SK-N-SH (cell line): ENCODE measurements at regions not wholly inside any gene's neighbourhood (a gene's known extent, or its start where the extent isn't known, plus 50 kb on each side); places are given as distances from the start of the nearest gene placed in this dataset.

Experiments used
- CTCF ChIA-PET: fragments of 300-600, 350-600 bp; formaldehyde crosslinking; extraction: SDS; loops from one replicate; lab custom pipeline; 2021; lab: Yijun Ruan, JAX
- POLR2A ChIA-PET: fragments of 350-600 bp; sonication (Branson Sonifier 250); formaldehyde crosslinking; extraction: SDS; loops from one replicate; lab custom pipeline; 2020; ENCODE audit warnings: antibody characterized with exemption, inconsistent platforms; lab: Yijun Ruan, JAX
- DNase-seq: peaks from one replicate; pipeline ENCODE4 v3.0.0; 2012
- H2AFZ ChIP-seq: fragments of 200-600 bp; sonication (generic); 2 replicates; pipeline ENCODE4 v1.8.1; 2016; ENCODE audit warnings: antibody characterized with exemption, mild to moderate bottlenecking, low read depth
- H3F3A ChIP-seq: fragments of 200-600 bp; sonication (generic); replicated peaks from 2 replicates; pipeline ENCODE3; 2016; ENCODE audit warnings: antibody characterized with exemption, mild to moderate bottlenecking; ENCODE audit not compliant: insufficient read depth
- H3K27ac ChIP-seq, 2 experiments: fragments of 200-500 bp in 1 of 2; fragments of 200-600 bp in 1 of 2; sonication (Bioruptor generic) in 1 of 2; sonication (generic), shearing (Covaris generic) in 1 of 2; 2 replicates each; pipeline versions ENCODE4 v1.5.1 to v1.6.1; 2014 to 2016; ENCODE audit warnings: low read depth in 2 of 2, inconsistent platforms in 1 of 2, low read length in 1 of 2, mild to moderate bottlenecking in 1 of 2, mixed read lengths in 1 of 2
- H3K27me3 ChIP-seq: fragments of 200-600 bp; sonication (generic), shearing (Covaris generic); 2 replicates; pipeline ENCODE4 v1.6.1; 2016; ENCODE audit warnings: mixed run types; ENCODE audit not compliant: insufficient read depth
- H3K36me3 ChIP-seq, 2 experiments: fragments of 200-500 bp in 1 of 2; fragments of 200-600 bp in 1 of 2; sonication (Bioruptor generic) in 1 of 2; sonication (generic) in 1 of 2; replicated peaks in 1 of 2; 2 replicates each; pipeline versions ENCODE3 to v1.5.1; 2014 to 2016; ENCODE audit warnings: low read length in 1 of 2, mild to moderate bottlenecking in 1 of 2; ENCODE audit not compliant: insufficient read depth in 2 of 2, control insufficient read depth in 1 of 2
- H3K4me1 ChIP-seq, 2 experiments: fragments of 200-500 bp in 1 of 2; fragments of 200-600 bp in 1 of 2; sonication (Bioruptor generic) in 1 of 2; sonication (generic), shearing (Covaris generic) in 1 of 2; 2 replicates each; pipeline versions ENCODE4 v1.5.1 to v1.6.1; 2014 to 2016; ENCODE audit warnings: low read depth in 1 of 2, low read length in 1 of 2, mixed run types in 1 of 2; ENCODE audit not compliant: insufficient read depth in 2 of 2, control insufficient read depth in 1 of 2
- H3K4me2 ChIP-seq: fragments of 200-600 bp; sonication (generic), shearing (Covaris generic); 2 replicates; pipeline ENCODE4 v1.6.1; 2017; ENCODE audit warnings: mixed run types
- H3K4me3 ChIP-seq, 2 experiments: fragments of 200-500 bp in 1 of 2; fragments of 200-600 bp in 1 of 2; sonication (Bioruptor generic) in 1 of 2; sonication (generic), shearing (Covaris generic) in 1 of 2; 2 replicates each; pipeline versions ENCODE4 v1.5.1 to v1.8.1; 2014 to 2016; ENCODE audit warnings: low read depth in 2 of 2, inconsistent platforms in 1 of 2, low read length in 1 of 2, mild to moderate bottlenecking in 1 of 2, mixed read lengths in 1 of 2, moderate library complexity in 1 of 2
- H3K79me2 ChIP-seq: fragments of 200-600 bp; sonication (generic); 2 replicates; pipeline ENCODE4 v1.8.1; 2017; ENCODE audit warnings: mild to moderate bottlenecking; ENCODE audit not compliant: insufficient read depth
- H3K9ac ChIP-seq: fragments of 200-600 bp; sonication (generic); 2 replicates; pipeline ENCODE4 v1.6.1; 2017; ENCODE audit warnings: mixed run types
- H3K9me2 ChIP-seq: fragments of 200-600 bp; sonication (generic); 2 replicates; pipeline ENCODE4 v1.6.1; 2017; ENCODE audit warnings: mixed run types
- H3K9me3 ChIP-seq: fragments of 200-600 bp; sonication (generic); 2 replicates; pipeline ENCODE4 v1.6.1; 2017; ENCODE audit warnings: mixed run types, mild to moderate bottlenecking, moderate library complexity
- H4K20me1 ChIP-seq: fragments of 200-600 bp; sonication (generic); 2 replicates; pipeline ENCODE4 v1.6.1; 2017; ENCODE audit warnings: mild to moderate bottlenecking, mixed run types; ENCODE audit not compliant: insufficient read depth
- CHD2 ChIP-seq: fragments of 150-350 bp; IDR thresholded peaks from 2 replicates; pipeline ENCODE4 v1.6.1; 2018; ENCODE audit warnings: low read length; ENCODE audit not compliant: partially characterized antibody
- ELF1 ChIP-seq: IDR thresholded peaks from 2 replicates; pipeline ENCODE4 v1.4.0; 2012
- EP300 ChIP-seq, 2 experiments: IDR thresholded peaks; 2 replicates each; pipeline versions ENCODE4 v1.4.0 to v1.6.1; 2012; ENCODE audit warnings: borderline replicate concordance in 1 of 2, low read depth in 1 of 2, low read length in 1 of 2
- FOXJ3 ChIP-seq: sonication (generic); formaldehyde crosslinking; IDR thresholded peaks from 2 replicates; pipeline ENCODE4 v1.5.1; 2020; ENCODE audit warnings: mild to moderate bottlenecking, missing genetic modification reagents
- GATA2 ChIP-seq: sonication (generic); formaldehyde crosslinking; IDR thresholded peaks from 2 replicates; pipeline ENCODE4 v1.5.0; 2020; ENCODE audit warnings: mild to moderate bottlenecking, missing genetic modification reagents
- MAX ChIP-seq: IDR thresholded peaks from 2 replicates; pipeline ENCODE4 v1.4.0; 2012; ENCODE audit warnings: low read depth
- MXI1 ChIP-seq: IDR thresholded peaks from 2 replicates; pipeline ENCODE4 v1.6.1; 2012; ENCODE audit warnings: mild to moderate bottlenecking, low read depth, low read length, improper control_type of control experiment
- PBX3 ChIP-seq: IDR thresholded peaks from 2 replicates; pipeline ENCODE4; 2012
- POLR2AphosphoS5 ChIP-seq: IDR thresholded peaks from 2 replicates; pipeline ENCODE4 v1.6.1; 2012; ENCODE audit warnings: low read depth, low read length
- REST ChIP-seq: IDR thresholded peaks from 2 replicates; pipeline ENCODE4 v1.6.1; 2012; ENCODE audit warnings: mild to moderate bottlenecking, low read depth, low read length, moderate library complexity
- RFX5 ChIP-seq: IDR thresholded peaks from 2 replicates; pipeline ENCODE4 v1.6.1; 2012; ENCODE audit warnings: mild to moderate bottlenecking, improper control_type of control experiment, low read length
- RXRA ChIP-seq: IDR thresholded peaks from 2 replicates; pipeline ENCODE4 v1.4.0; 2012; ENCODE audit warnings: low read depth, mild to moderate bottlenecking, borderline replicate concordance
- TCF12 ChIP-seq: IDR thresholded peaks from 2 replicates; pipeline ENCODE4 v1.4.0; 2012
- USF1 ChIP-seq: IDR thresholded peaks from 2 replicates; pipeline ENCODE4 v1.4.0; 2012; ENCODE audit warnings: low read depth, borderline replicate concordance
- USF2 ChIP-seq: fragments of 150-350 bp; IDR thresholded peaks from 2 replicates; pipeline ENCODE4 v1.6.1; 2017; ENCODE audit warnings: antibody characterized with exemption, low read length, low read depth, borderline replicate concordance
- ZBTB33 ChIP-seq: IDR thresholded peaks from 2 replicates; pipeline ENCODE4 v1.4.0; 2012; ENCODE audit warnings: low read depth, borderline replicate concordance
- WGBS: methylation state at CpG from one replicate; pipeline ENCODE4 v1.1.6; 2017; ENCODE audit warnings: low lambda C conversion rate; 5-methylcytosine and 5-hydroxymethylcytosine counted together

GRCh38 chr1:59136541-59137275, 160.2 kb upstream of the FGGY start:
- WGBS = 87% methylated on average over 8 of the region's 8 CpGs
- Histone ChIP-seq H3K4me1 (peaks cover 2 to 18% of the 10 kb centered on the region in 2 experiments; a peak in 3 of 4 replicates), H3K27ac (no peak overlapping the region), H3K27me3 (no peaks in the 10 kb centered on the region), H3K9ac (no peak overlapping the region), H3K79me2 (no peaks in the 10 kb centered on the region), H3F3A (peaks cover 3% of the 10 kb centered on the region), H2AFZ (no peak overlapping the region), H3K4me3 (no peak overlapping the region), H3K36me3 (no peaks in the 10 kb centered on the region), H4K20me1 (no peaks in the 10 kb centered on the region), H3K4me2 (no peak overlapping the region), H3K9me3 (no peaks in the 10 kb centered on the region), H3K9me2 (no peaks in the 10 kb centered on the region)
- DNase-seq = no peak
- TF ChIP-seq USF1 = peak; percentile 33; the same call in 1 of the 2 replicates
- TF ChIP-seq ELF1 = no peak
- TF ChIP-seq POLR2AphosphoS5 = no peak
- peak in 1 of 2 experiments; percentile 17; a peak in 1 of 4 replicates for TF ChIP-seq EP300 (IDR thresholded peaks at IDR 0.05; ENCODE audit: borderline replicate concordance in 1 of 2, low read depth in 1 of 2, low read length in 1 of 2)
- TF ChIP-seq TCF12 = peak; percentile 47; the same call in 1 of the 2 replicates
- TF ChIP-seq RFX5 = no peak
- TF ChIP-seq PBX3 = peak; percentile 35; the same call in 1 of the 2 replicates
- TF ChIP-seq FOXJ3 = no peak
- TF ChIP-seq USF2 = no peak
- TF ChIP-seq CHD2 = no peak
- ChIA-PET POLR2A (no interaction called here), CTCF (no interaction called here)

GRCh38 chr1:59137276-59137615, 159.6 kb upstream of the FGGY start:
- no peaks in the 10 kb centered on the region for H3K9me2 ChIP-seq
- 91% methylated on average over 3 of the region's 3 CpGs for WGBS
- no peak for DNase-seq
- peaks cover 8% of the 10 kb centered on the region for H3F3A ChIP-seq
- no peak overlapping the region for H3K9ac ChIP-seq
- H3K27ac ChIP-seq = no peak overlapping the region
- ChIA-PET POLR2A (no interaction called here), CTCF (no interaction called here)
- H3K4me1 ChIP-seq = peaks cover 2 to 17% of the 10 kb centered on the region in 2 experiments; a peak in 3 of 4 replicates
- H3K36me3 ChIP-seq = no peaks in the 10 kb centered on the region
- no peaks in the 10 kb centered on the region for H3K9me3 ChIP-seq
- no peak overlapping the region for H3K4me2 ChIP-seq
- no peak overlapping the region for H2AFZ ChIP-seq
- H4K20me1 ChIP-seq = no peaks in the 10 kb centered on the region
- no peaks in the 10 kb centered on the region for H3K27me3 ChIP-seq
- no peak overlapping the region for H3K4me3 ChIP-seq
- no peaks in the 10 kb centered on the region for H3K79me2 ChIP-seq
- TF ChIP-seq EP300 (IDR thresholded peaks at IDR 0.05; ENCODE audit: borderline replicate concordance in 1 of 2, low read depth in 1 of 2, low read length in 1 of 2) (no peak), ZBTB33 (no peak), RFX5 (no peak), REST (no peak), MAX (no peak), GATA2 (CRISPR knock-in tag) (no peak), USF2 (no peak), RXRA (no peak), TCF12 (no peak), MXI1 (no peak), ELF1 (no peak)
